K562 (cell line): ENCODE measurements at regions not wholly inside any gene's neighbourhood (a gene's known extent, or its start where the extent isn't known, plus 50 kb on each side); places are given as distances from the start of the nearest gene placed in this dataset.

ENCODE experiments used
- CEBPB ChIP-seq: fragments of 450-650 bp; IDR thresholded peaks from 2 replicates; pipeline ENCODE4 v1.6.1; 2016; ENCODE audit warnings: missing genetic modification characterization, missing compliant biosample characterization
- TF ChIP-seq, protein P1 (sequence below): sonication (generic); formaldehyde crosslinking; IDR thresholded peaks from 2 replicates; pipeline ENCODE4 v1.9.0; 2022; ENCODE audit warnings: mild to moderate bottlenecking, missing genetic modification reagents
- TF ChIP-seq, protein P2 (sequence below), 3 experiments: IDR thresholded peaks in 2 of 3; conservative IDR thresholded peaks in 1 of 3; 2 replicates each; pipeline ENCODE4 v1.5.1; 2011 to 2012; ENCODE audit warnings: low read length in 3 of 3, mild to moderate bottlenecking in 3 of 3, control low read depth in 2 of 3, improper control_type of control experiment in 1 of 3, inconsistent platforms in 1 of 3, low read depth in 1 of 3, mixed read lengths in 1 of 3, moderate library complexity in 1 of 3; ENCODE audit not compliant: insufficient read depth in 2 of 3
- TF ChIP-seq, protein P3 (sequence below): sonication (generic); formaldehyde crosslinking; IDR thresholded peaks from 2 replicates; pipeline ENCODE4 v1.8.0; 2022; ENCODE audit warnings: mild to moderate bottlenecking, missing genetic modification reagents

DNA sequence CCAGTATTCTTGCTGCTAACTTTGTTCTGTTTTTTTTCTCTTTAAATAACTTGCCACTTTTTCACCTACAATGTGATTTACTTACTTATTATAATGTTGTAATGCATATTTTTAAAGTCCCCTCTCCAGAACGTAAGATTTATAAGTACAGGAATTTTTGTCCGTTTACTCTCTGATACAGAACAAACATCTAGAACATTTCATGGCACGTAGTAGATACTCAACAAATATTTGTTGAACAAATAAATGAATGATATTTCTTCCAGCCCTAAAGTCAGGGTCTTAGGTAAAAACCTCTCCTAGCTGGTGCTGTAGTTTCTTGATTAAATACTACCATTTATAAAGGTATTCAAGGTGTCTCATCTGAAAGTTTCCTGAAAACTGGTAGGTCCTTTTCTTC lies 125.1 kb downstream of the ZBTB18 start:
- TF ChIP-seq, protein P1, sequence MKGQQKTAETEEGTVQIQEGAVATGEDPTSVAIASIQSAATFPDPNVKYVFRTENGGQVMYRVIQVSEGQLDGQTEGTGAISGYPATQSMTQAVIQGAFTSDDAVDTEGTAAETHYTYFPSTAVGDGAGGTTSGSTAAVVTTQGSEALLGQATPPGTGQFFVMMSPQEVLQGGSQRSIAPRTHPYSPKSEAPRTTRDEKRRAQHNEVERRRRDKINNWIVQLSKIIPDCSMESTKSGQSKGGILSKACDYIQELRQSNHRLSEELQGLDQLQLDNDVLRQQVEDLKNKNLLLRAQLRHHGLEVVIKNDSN (CRISPR knock-in tag): no peak
- TF ChIP-seq, protein P2, sequence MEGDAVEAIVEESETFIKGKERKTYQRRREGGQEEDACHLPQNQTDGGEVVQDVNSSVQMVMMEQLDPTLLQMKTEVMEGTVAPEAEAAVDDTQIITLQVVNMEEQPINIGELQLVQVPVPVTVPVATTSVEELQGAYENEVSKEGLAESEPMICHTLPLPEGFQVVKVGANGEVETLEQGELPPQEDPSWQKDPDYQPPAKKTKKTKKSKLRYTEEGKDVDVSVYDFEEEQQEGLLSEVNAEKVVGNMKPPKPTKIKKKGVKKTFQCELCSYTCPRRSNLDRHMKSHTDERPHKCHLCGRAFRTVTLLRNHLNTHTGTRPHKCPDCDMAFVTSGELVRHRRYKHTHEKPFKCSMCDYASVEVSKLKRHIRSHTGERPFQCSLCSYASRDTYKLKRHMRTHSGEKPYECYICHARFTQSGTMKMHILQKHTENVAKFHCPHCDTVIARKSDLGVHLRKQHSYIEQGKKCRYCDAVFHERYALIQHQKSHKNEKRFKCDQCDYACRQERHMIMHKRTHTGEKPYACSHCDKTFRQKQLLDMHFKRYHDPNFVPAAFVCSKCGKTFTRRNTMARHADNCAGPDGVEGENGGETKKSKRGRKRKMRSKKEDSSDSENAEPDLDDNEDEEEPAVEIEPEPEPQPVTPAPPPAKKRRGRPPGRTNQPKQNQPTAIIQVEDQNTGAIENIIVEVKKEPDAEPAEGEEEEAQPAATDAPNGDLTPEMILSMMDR (IDR thresholded peaks at IDR 0.05 in 2 of 3, conservative IDR thresholded peaks at IDR 0.05 in 1 of 3; ENCODE audit: insufficient read depth in 2 of 3, low read depth in 1 of 3, low read length in 3 of 3): no peak
- TF ChIP-seq, protein P3, sequence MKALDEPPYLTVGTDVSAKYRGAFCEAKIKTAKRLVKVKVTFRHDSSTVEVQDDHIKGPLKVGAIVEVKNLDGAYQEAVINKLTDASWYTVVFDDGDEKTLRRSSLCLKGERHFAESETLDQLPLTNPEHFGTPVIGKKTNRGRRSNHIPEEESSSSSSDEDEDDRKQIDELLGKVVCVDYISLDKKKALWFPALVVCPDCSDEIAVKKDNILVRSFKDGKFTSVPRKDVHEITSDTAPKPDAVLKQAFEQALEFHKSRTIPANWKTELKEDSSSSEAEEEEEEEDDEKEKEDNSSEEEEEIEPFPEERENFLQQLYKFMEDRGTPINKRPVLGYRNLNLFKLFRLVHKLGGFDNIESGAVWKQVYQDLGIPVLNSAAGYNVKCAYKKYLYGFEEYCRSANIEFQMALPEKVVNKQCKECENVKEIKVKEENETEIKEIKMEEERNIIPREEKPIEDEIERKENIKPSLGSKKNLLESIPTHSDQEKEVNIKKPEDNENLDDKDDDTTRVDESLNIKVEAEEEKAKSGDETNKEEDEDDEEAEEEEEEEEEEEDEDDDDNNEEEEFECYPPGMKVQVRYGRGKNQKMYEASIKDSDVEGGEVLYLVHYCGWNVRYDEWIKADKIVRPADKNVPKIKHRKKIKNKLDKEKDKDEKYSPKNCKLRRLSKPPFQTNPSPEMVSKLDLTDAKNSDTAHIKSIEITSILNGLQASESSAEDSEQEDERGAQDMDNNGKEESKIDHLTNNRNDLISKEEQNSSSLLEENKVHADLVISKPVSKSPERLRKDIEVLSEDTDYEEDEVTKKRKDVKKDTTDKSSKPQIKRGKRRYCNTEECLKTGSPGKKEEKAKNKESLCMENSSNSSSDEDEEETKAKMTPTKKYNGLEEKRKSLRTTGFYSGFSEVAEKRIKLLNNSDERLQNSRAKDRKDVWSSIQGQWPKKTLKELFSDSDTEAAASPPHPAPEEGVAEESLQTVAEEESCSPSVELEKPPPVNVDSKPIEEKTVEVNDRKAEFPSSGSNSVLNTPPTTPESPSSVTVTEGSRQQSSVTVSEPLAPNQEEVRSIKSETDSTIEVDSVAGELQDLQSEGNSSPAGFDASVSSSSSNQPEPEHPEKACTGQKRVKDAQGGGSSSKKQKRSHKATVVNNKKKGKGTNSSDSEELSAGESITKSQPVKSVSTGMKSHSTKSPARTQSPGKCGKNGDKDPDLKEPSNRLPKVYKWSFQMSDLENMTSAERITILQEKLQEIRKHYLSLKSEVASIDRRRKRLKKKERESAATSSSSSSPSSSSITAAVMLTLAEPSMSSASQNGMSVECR: no peak
- no peak for TF ChIP-seq CEBPB (tag)
